OCI-M1 (cell line): ENCODE measurements at regions not wholly inside any gene's neighbourhood (a gene's known extent, or its start where the extent isn't known, plus 50 kb on each side); places are given as distances from the start of the nearest gene placed in this dataset.
"Not testable (repeated sequence)": the region's sequence is repeated elsewhere in the genome, so short reads cannot be mapped to it uniquely, and the experiment has no call there.

Experiments
- DNase-seq: peaks from one replicate; lab custom pipeline; 2025; lab: John Stamatoyannopoulos, UW

DNA sequence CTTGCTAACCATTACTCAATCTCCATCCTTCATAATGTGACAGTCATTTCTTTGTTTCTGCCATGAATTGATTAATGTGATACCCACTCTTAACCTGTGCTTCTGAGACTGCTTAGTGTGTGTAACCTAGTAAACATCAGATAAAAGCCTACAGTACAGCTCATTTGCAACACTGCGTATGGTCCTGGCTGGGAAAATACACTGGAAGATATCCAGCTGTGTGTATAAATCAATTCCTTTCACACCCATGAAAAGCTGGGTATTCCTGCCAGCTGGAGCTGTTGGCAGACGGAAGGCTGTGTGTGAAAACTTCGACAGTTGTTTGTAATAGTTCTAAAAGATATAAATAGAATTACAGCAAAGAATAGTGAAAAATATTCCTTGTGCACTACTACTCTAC is 509.2 kb downstream of the FRK start:
- DNase-seq, result no peak

DNA sequence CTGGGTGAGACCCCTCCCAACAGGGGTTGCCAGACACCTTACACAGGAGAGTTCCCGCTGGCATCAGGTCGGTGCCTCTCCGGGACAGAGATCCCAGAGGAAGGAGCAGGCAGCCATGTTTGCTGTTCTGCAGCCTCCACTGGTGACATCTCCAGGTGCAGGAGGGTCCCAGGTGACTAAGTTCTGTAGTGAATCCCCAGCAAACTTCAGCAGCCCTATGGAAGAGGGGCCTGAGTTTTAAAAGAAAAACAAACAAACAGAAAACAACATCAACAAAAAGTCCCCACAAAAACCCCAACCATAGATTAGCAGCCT is 515.1 kb downstream of the FRK start:
- DNase-seq, result no peak

DNA sequence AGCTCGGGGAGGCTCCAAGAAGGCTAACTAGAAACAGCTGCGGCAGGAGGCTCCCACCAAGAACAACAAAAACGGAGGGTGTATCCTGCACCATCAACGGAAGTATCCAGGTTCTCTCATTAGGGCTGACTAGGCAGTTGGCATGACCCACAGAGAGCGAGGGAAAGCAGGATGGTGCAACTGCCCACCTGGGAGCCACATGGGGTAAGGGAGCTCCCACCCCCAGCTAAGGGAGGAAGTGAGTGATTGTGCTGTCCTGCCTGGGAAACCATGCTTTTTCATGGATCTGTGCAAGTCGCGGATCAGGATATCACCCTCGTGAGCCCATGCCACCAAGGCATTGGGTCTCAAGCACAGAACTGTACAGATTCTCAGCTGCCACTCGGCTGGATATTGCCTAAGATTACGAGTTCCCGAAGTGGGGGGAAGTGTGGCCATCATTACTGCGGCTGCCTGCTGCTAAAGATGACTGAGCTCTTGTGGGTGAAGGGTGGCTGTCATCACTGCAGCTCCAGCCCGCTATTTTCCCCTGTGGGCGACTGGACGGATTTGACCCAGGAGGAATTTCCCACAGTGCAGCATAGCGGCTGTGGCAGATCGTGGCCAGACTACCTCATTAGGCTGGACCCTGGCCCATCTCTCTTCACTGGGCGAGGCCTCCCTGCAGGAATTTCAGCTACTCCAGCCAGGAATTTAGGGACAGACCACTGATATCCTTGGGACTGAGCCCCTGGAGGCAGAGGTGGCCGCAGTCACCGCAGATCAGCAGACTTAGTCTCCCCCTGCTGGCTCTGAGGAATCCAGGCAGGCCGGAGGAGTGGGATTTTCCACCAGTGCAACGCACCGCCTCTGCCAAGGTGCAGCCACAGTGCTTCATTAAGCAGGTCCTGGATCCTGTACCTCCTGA is 515.7 kb downstream of the FRK start:
- DNase-seq, result no peak

DNA sequence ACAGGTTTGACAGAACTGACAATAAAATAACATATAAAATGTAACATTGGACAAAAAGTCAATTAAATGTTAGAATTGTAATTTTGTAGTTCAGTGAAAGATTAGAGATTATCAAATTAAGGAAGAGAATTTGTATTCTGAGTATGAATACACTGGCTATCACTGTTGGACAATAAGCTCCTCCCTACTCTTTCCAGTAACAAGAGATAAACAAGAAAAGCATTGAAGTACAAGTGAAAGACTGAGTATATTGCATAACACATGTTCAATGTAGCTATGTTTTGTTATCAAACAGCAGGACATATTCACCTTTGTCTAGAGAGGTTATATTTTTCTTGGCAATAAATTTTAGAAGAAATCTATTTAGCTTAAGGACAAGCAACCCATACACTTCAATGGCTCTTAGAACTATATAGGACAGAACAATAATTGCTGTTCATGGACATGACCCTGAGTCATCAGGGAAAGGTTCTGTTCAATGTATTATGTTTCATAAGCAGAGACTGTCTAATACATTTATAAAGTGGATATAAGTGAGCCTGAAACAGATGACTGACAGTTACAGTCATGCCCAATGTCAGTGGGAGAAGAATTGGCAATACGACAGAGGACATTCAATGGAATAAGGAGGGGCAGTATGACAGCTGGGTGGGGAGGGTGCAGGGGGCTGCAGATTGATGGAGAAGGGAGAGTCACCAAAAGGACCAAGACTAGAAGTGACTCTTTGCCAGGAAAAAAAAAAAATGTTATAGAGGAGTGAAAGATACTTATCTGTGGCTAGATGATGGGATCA is 520.4 kb downstream of the FRK start:
- no peak for DNase-seq

DNA sequence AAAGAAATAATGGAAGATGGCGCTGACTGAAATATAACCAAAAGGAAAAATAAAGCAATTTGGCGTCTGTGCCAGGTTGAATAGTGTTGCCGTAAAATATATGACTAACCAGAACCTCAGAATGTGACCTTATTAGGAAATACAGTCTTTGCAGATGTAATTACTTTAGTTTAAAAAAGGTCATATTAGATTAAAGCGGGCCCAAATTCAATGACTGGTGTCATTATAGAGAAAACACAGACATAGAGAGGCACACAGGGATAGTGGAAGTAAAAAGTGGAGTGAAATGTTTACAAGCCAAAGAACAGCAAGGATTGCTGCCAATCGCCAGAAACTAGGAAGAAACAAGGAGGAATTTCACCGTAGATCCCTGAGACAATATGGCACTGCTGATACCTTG is 521.2 kb downstream of the FRK start:
- no peak for DNase-seq

DNA sequence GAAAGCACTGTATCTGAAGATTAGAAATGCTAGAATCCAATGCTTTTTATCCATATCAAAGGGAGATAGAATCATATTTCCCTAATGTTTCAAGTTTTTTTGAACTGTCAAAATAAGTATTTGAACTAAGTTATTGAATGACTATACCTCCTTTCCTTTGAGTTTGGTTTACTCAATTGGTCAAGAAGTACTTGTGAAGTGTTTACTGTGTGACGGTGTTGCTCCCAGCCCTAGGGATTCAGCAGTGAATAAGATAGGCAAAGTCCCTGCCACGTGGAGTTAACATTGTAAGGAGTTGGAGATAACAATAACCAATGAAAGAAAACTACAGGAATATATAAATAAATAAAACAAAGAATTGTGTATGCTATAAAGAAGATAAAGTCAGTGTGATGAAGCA is 535.9 kb downstream of the FRK start:
- DNase-seq, result no peak

DNA sequence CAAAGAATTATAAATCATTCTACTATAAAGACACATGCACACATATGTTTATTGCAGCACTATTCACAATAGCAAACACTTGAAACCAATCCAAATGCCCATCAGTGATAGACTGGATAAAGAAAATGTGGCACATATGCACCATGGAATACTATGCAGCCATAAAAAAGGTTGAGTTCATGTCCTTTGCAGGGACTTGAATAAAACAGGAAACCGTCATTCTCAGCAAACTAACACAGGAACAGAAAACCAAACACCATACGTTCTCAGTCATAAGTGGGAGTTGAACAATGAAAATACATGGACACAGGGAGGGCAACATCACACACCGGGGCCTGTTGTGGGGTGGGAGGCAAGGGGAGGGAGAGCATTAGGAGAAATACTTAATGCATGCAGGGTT is 538.9 kb downstream of the FRK start:
- DNase-seq, result not testable (repeated sequence)

DNA sequence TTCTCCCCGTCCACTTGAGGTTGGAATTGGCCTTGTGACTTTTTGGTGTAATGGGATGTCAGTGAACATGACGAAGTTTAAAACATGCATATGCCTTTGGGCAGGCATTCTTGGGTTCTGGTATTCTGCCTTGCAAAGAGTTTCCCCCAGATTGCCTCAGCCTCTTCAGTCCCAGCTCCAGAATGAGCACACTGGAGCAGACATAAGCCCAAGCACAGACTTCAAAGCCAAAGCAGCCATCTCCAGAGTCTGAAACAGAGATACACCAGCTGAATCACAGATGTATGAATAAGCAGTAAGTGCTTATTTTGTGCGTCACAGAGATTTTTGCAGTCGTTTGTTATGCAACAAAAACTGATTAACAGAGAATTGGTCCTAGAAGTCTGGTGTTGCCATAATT is 546.0 kb downstream of the FRK start:
- no peak for DNase-seq

DNA sequence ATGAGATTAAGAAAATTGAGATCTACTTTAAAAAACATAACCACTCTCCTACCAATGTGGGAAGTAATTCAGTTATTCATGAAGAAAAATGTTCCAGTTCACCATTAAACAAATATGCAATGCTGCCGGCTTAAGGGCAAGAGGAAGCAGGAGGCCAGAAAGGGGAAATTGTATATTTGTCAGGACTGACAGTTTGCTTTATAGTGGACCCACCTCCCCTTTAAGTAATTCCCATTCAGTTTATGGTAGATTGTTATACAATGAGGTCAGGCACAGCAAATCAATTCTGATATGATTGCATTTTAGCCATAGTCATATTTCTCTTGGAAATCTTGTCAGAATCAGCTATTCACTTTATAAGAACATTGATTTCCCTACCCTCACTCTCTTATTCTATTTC is 547.8 kb downstream of the FRK start:
- no peak for DNase-seq

DNA sequence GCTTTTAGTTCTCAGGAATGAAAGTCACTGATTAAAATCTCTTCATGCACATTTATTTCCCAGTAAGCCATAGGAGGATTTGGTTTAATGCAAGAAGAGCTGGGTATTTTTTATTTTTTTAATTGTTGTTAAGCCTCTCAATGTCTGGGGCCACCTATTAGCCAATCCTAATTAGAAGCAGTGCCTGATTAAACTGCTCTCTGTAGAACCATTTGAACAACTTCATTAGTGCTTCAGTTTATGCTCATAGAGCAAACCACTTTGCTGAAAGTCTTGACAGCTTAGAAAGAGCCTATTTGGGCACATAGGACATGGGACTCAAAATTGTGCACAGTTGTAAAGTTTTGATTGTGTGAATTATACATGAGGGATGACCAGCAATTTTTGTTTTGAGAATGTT is 548.9 kb downstream of the FRK start:
- DNase-seq, result no peak

DNA sequence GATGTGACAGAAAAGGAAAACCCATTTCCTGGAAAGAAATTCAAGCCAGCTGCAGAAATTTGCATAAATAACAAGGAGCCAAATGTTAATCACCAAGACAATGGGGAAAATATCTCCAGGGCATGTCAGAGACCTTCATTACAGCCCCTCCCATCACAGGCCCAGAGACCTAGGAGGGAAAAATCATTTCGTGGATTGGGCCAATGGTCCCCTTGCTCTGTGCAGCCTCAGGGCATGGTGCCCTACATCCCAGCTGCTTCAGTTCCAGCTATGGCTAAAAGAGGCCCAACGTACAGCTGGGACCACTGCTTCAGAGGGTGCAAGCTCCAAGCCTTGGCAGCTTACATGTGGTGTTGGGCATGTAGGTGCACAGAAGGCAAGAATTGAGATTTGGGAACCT is 558.3 kb downstream of the FRK start:
- not testable (repeated sequence) for DNase-seq

DNA sequence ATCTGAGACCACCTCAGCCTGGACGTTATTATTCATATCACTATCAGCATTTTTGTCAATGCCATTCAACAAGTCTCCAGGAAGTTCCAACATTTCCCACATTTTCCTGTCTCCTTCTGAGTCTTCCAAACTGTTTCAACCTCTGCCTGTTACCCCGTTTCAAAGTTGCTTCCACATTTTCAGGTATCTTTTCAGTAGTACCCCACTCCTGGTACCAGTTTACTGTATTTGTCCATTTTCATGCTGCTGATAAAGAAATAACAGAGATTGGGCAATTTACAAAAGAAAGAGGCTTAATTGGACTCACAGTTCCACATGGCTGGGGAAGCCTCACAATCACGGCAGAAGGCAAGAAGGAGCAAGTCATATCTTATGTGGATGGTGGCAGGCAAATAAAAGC is 565.5 kb downstream of the FRK start:
- DNase-seq, result no peak

DNA sequence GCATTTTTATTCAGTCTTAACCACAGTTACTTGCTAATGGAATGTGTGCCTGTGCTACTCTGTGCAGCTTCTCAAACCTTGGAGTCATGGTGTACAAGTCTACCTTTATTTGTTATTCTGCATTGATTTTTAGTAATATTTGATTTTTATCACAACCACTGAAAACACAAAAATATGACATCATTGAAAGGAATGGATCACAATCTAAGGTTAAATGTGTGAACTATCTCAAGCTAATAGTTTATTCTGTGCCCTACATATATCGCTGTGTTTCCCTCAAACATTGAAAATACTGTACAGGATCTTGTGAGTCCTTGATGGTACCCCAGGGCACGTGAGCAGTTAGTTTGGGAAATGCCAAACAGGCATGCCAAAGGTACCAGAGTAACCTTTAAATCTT is 573.4 kb downstream of the FRK start:
- no peak for DNase-seq

DNA sequence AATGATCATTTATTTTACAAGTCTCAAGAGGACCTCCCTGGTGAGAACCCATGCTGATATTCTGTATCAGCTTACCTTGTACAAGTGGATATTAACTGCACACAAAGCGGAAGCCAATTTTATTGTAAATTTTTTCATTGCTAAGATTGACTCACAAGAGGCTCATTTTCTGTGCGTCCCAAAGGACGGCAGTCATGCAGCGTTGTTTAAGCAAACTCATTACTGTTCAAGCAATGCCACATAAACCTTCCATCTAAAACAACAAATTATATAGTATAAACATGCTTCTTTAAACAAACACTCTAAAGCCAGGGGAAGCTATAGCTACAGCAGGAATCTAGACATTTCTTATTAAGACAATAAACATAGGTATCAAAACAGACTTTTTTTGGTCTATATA is 575.3 kb downstream of the FRK start:
- DNase-seq, result no peak

DNA sequence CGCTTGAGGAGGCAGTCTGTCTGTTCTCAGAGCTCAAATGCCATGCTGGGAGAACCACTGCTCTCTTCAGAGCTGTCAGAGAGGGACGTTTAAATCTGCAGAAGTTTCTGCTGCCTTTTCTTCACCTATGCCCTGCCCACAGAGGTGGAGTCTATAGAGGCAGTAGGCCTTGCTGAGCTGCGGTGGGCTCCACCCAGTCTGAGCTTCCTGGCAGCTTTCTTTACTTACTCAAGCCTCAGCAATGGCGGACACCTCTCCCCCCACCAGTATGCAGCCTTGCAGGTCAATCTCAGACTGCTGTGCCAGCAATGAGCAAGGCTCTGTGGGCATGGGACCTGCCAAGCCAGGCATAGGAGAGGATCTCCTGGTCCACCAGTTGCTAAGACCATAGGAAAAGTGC is 580.1 kb downstream of the FRK start:
- not testable (repeated sequence) for DNase-seq

DNA sequence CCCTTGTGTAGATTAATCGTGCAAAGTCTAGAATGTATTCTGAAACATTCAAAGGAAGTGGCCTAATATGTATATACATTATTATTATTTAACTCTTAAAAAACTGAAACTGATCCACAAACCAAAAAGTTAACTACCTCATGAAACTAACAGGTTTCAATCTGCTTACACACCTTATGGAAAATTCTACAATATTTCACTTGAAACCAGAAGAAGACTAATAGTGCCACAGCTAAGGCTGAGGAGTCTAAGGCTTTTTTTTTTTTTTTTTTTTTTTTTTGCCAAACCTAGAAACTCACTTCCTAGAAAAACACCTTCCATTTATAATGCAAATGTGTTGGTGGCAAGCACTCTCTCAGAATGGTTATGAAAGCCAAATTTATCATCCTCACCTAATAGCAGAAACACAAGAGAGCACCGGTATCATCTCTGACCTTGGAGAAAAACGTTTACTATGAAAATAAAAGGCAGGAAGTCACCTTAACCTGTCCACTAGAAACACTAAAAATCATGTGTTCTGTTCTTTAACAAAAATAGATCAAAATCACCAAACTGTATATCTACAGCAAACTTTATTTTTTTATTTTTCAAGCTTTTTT is 586.1 kb downstream of the FRK start:
- no peak for DNase-seq

DNA sequence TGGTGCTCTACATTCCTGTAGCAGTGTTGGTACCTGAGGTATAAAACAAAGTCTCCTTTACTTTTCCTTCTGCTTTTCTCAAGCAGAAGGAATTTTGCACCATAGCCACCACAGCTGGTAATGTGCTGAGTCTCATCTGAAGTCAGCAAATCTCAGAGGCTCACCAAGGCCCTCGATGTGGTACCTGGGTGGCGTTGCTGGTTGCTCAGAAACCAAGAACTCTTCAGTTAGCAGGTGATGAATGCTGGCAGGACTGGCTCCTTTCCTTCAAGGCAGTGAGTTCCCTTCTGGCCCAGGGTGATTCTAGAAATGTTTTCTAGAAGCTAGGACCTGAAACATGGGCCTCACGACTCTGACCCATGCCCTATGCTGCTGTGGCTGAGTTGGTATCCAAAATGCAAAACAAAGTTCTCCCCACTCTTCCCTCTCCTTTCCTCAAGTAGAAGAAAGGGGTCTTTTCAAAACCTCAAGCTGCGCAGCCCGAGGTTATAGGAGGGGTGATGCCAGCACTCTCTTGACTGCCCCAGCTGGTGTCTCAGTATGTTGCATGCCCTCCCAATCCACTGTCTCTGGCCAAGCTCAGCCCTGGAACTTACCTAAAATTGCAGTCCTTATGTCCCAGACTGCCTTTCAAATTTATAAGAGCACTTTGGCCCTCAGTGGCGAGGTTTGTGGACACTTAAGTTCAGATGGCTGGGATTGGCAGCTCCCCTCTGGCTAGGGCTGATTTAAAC is 592.3 kb downstream of the FRK start:
- DNase-seq, result no peak

DNA sequence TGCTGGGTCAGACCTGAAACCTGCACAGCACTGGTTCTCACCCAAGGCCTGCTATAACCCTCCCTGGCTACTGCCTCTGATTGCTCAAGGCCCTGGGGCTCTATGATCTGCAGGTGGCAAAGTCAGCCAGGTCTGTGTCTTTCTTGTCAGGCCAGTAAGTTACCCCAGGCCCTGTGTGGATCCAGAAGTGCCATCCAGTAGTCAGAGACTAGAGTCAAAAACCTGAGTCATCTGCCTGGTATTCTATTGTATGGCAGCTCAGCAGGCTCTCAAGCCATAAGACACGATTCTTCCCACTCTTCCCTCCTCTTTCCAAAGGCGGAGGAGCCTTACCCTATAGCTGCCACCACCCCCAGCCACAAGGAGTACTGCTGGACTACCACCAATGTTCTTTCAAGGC is 593.0 kb downstream of the FRK start:
- DNase-seq, result no peak

DNA sequence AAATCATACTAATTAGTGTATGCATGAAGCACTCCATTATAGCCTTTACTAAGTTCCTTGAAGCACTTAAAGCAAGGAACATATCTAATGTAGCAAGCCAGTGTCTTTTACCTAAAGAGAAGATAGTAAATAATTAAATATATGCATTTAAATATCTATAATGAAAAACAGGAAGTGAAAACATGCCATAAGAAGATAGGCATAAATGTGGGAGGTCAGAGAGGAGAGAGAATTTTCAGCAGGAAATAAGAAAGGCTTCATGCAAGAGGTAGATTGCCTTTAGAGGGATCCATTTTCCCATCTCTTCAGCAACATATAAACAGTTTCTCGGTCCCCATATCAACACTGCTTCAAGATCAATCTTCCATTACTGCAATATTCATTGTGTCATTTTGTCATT is 599.8 kb downstream of the FRK start:
- DNase-seq, result no peak

DNA sequence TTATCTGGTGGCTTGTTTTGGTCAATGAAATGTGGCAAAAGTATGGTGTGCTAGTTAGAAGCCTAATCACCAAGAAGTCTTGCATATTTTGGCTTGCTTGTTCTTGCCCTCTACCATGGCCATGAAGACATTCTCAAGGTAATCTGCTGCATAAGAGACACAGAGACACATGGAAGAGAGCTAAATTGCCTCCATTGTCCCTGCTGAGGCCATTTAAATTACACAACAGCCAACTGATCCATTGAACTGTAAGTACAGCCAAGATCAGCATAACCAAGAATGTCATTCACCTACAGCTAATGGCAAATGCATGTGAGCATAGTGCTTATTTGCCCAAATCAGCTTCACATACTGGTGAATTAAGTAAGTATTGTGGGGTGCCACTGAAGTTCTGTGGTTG is 603.8 kb downstream of the FRK start:
- no peak for DNase-seq

DNA sequence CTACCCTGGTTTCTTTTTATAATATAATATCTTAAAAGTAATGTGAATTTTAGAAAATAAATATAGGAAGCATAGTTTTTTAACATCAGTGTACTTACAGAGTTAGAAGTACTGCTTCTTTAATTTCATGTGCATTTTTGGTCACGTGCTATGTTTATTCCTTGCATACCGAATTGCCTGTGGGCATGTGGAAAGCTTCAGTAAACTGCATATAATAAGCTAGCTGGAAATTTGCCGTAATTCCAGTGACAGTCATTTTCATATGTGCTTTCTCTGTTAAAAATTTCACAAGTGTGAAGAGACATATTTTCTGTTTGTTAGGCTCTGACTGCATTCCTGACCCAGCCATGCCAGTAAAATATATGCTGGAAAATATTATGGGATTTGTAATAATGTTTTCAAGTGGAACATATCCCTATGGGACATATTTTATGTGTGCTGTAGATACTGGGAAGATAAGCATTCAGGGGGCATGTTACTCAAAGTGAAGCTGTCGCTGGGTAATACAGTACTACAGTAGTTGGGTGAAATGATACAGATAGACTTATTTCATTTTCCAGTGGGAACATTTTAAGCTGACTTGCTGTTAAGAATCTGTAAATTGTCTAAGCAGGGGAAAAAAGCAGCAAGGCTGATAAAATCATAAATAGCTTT is 616.7 kb downstream of the FRK start:
- no peak for DNase-seq

DNA sequence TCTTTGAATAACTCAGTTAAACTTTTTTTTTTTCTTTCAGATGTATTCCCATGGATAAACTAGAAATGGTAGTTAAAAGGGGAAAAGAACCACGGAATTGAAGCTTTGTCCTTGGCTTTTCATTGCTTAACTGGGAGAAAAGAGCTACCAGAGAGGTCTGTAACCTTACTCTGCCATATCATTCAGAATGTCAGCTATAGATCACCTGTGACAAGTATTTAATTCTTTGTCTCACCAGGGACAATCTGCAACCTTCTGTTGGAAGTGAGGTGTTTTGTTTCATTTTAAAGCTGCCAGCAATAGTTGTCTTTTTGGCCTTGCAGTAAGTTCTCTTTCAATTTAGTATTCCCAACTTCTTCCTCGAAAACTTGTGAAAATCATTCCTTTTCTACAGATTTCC is 618.4 kb downstream of the FRK start:
- no peak for DNase-seq
